Adrenal gland (tissue), 5 donors: ENCODE measurements at regions not wholly inside any gene's neighbourhood (a gene's known extent, or its start where the extent isn't known, plus 50 kb on each side); places are given as distances from the start of the nearest gene placed in this dataset.

Experiments
- POLR2A ChIP-seq, 2 donors: fragments of 450-650 bp; IDR thresholded peaks; one replicate each; pipeline ENCODE4 v1.6.1; 2017; ENCODE audit warnings: antibody characterized with exemption in 2 of 2, mild to moderate bottlenecking in 2 of 2, moderate library complexity in 1 of 2
- TF ChIP-seq, protein P1 (sequence below), 6 experiments: fragments of 450-650 bp in 4 of 6; fragments of 200-600 bp in 2 of 6; sonication (generic) in 1 of 6; IDR thresholded peaks; 1 replicate in 5 of 6; 2 replicates in 1 of 6; pipeline versions ENCODE4 v1.5.1 to v1.8.0; 2016 to 2021; ENCODE audit warnings: antibody characterized with exemption in 6 of 6, mild to moderate bottlenecking in 2 of 6, moderate library complexity in 1 of 6
- donor health status: DM: no; HTN: no; CAD: no.

DNA sequence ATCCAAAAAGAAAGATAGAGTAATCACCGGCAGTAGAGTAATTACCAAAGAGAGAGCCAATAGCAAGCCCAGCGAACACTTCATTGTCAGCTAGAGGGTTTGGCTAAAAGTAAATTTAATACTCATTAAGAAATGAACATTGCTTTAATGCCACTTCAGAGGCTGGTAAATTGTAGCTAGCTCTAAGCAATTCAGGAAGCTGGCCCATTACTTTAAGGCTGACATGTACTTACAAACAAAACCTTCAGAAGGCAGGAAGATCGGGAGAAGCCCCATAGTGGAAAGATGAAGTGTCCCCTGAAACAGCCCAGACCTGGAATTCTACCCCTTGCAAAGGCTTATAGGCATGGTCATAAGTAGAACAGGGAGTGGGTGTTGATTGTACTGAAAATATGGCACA, 396.6 kb upstream of the ID4 start:
- TF ChIP-seq, protein P1, sequence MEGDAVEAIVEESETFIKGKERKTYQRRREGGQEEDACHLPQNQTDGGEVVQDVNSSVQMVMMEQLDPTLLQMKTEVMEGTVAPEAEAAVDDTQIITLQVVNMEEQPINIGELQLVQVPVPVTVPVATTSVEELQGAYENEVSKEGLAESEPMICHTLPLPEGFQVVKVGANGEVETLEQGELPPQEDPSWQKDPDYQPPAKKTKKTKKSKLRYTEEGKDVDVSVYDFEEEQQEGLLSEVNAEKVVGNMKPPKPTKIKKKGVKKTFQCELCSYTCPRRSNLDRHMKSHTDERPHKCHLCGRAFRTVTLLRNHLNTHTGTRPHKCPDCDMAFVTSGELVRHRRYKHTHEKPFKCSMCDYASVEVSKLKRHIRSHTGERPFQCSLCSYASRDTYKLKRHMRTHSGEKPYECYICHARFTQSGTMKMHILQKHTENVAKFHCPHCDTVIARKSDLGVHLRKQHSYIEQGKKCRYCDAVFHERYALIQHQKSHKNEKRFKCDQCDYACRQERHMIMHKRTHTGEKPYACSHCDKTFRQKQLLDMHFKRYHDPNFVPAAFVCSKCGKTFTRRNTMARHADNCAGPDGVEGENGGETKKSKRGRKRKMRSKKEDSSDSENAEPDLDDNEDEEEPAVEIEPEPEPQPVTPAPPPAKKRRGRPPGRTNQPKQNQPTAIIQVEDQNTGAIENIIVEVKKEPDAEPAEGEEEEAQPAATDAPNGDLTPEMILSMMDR (IDR thresholded peaks at IDR 0.05) = no peak
- TF ChIP-seq POLR2A (IDR thresholded peaks at IDR 0.05) = no peak
